Karpas-422 (cell line): ENCODE measurements at regions not wholly inside any gene's neighbourhood (a gene's known extent, or its start where the extent isn't known, plus 50 kb on each side); places are given as distances from the start of the nearest gene placed in this dataset.

Experiments
- DNase-seq: peaks from one replicate; pipeline ENCODE4 v3.0.0-alpha.2; 2015
- H2AFZ ChIP-seq: fragments of 200-600 bp; sonication (generic); 2 replicates; pipeline ENCODE4 v1.6.1; 2014; ENCODE audit warnings: antibody characterized with exemption, low read length, mixed read lengths
- H3K27ac ChIP-seq: fragments of 200-600 bp; sonication (generic); 2 replicates; pipeline ENCODE4 v1.5.1; 2014; ENCODE audit warnings: mild to moderate bottlenecking, low read length, moderate library complexity
- H3K27me3 ChIP-seq: fragments of 200-600 bp; sonication (generic); 2 replicates; pipeline ENCODE4 v1.6.1; 2014; ENCODE audit warnings: low read length, mixed read lengths
- H3K36me3 ChIP-seq: fragments of 200-600 bp; sonication (generic); 2 replicates; pipeline ENCODE4 v1.6.1; 2014; ENCODE audit warnings: low read length, mixed read lengths; ENCODE audit not compliant: insufficient read depth
- H3K4me1 ChIP-seq: fragments of 200-600 bp; sonication (generic); 2 replicates; pipeline ENCODE4 v1.6.1; 2014; ENCODE audit warnings: mild to moderate bottlenecking, low read length, mixed read lengths
- H3K4me2 ChIP-seq: fragments of 200-600 bp; sonication (generic); 2 replicates; pipeline ENCODE4 v1.6.1; 2014; ENCODE audit warnings: low read length, low read depth, mild to moderate bottlenecking; ENCODE audit not compliant: poor library complexity, severe bottlenecking
- H3K4me3 ChIP-seq: fragments of 200-600 bp; sonication (generic); 2 replicates; pipeline ENCODE4 v1.5.1; 2014; ENCODE audit warnings: mild to moderate bottlenecking, antibody characterized with exemption, low read length, mixed read lengths
- H3K79me2 ChIP-seq: fragments of 200-600 bp; sonication (generic); 2 replicates; pipeline ENCODE4 v1.6.1; 2014; ENCODE audit warnings: mild to moderate bottlenecking, low read length, mixed read lengths
- H3K9ac ChIP-seq: fragments of 200-600 bp; sonication (generic); 2 replicates; pipeline ENCODE4 v1.6.0; 2014; ENCODE audit warnings: low read length
- H3K9me2 ChIP-seq: fragments of 200-600 bp; sonication (generic), shearing (Covaris generic); replicated peaks from 2 replicates; pipeline ENCODE4 v1.6.0; 2014; ENCODE audit warnings: mild to moderate bottlenecking, low read length, moderate library complexity; ENCODE audit not compliant: insufficient read depth
- H3K9me3 ChIP-seq: fragments of 300-700, 200-600 bp; sonication (generic); 2 replicates; pipeline ENCODE4 v1.6.1; 2014; ENCODE audit warnings: low read length, mixed read lengths
- H4K20me1 ChIP-seq: fragments of 200-600 bp; sonication (generic); 2 replicates; pipeline ENCODE4 v1.6.1; 2014; ENCODE audit warnings: mild to moderate bottlenecking, antibody characterized with exemption, low read length, low read depth; ENCODE audit not compliant: insufficient read depth

- Histone ChIP-seq H3K27ac (no peak overlapping the region), H3K9me2 (no peaks in the 10 kb centered on the region), H2AFZ (no peak overlapping the region), H3K9ac (no peak overlapping the region), H3K4me2 (no peak overlapping the region), H3K79me2 (no peaks in the 10 kb centered on the region), H3K4me3 (no peak overlapping the region), H3K4me1 (peaks cover 6% of the 10 kb centered on the region), H3K27me3 (no peaks in the 10 kb centered on the region), H4K20me1 (no peaks in the 10 kb centered on the region), H3K9me3 (no peaks in the 10 kb centered on the region), H3K36me3 (no peaks in the 10 kb centered on the region)
- DNase-seq = no peak
These were observed 89.1 kb upstream of the KLHL13 start for GRCh38 chrX:118205421-118206395.

GRCh38 chrX:118207831-118208453 lies 91.3 kb upstream of the KLHL13 start:
- H3K27me3 ChIP-seq = no peaks in the 10 kb centered on the region
- H3K27ac ChIP-seq = no peak overlapping the region
- H3K79me2 ChIP-seq = no peaks in the 10 kb centered on the region

GRCh38 chrX:118208481-118208880 lies 91.9 kb upstream of the KLHL13 start:
- no peak for DNase-seq
- Histone ChIP-seq H3K27me3 (no peaks in the 10 kb centered on the region), H3K9ac (no peak overlapping the region), H3K9me3 (no peaks in the 10 kb centered on the region), H3K4me2 (no peak overlapping the region), H2AFZ (no peak overlapping the region), H3K9me2 (no peaks in the 10 kb centered on the region), H3K4me3 (no peak overlapping the region), H4K20me1 (no peaks in the 10 kb centered on the region), H3K36me3 (no peaks in the 10 kb centered on the region), H3K27ac (no peak overlapping the region), H3K4me1 (peaks cover 33% of the 10 kb centered on the region), H3K79me2 (no peaks in the 10 kb centered on the region)

More at GRCh38 chrX:118207831-118208453, 91.3 kb upstream of the KLHL13 start:
- Histone ChIP-seq H3K4me2 (no peak overlapping the region), H3K4me1 (peaks cover 28% of the 10 kb centered on the region), H3K9ac (no peak overlapping the region), H3K9me2 (no peaks in the 10 kb centered on the region), H3K4me3 (no peak overlapping the region), H3K36me3 (no peaks in the 10 kb centered on the region), H2AFZ (no peak overlapping the region), H4K20me1 (no peaks in the 10 kb centered on the region), H3K9me3 (no peaks in the 10 kb centered on the region)
- DNase-seq = no peak

- Histone ChIP-seq H3K9ac (peak overlapping the region; percentile 78), H3K36me3 (no peaks in the 10 kb centered on the region), H3K79me2 (no peaks in the 10 kb centered on the region), H2AFZ (peak overlapping the region; percentile 64; the same call in 1 of the 2 replicates), H3K27ac (peak overlapping the region; percentile 100), H3K4me1 (peaks cover 58% of the 10 kb centered on the region), H3K27me3 (no peaks in the 10 kb centered on the region), H3K9me2 (no peaks in the 10 kb centered on the region), H3K9me3 (no peaks in the 10 kb centered on the region), H3K4me2 (peak overlapping the region; percentile 97), H3K4me3 (peak overlapping the region; percentile 69), H4K20me1 (no peaks in the 10 kb centered on the region)
- peak; percentile 90 for DNase-seq
These were observed 95.5 kb upstream of the KLHL13 start for GRCh38 chrX:118211891-118212816.

- Histone ChIP-seq H4K20me1 (no peaks in the 10 kb centered on the region), H3K9me2 (no peaks in the 10 kb centered on the region), H3K4me3 (peak overlapping the region; percentile 69), H3K9me3 (no peaks in the 10 kb centered on the region), H3K27ac (peak overlapping the region; percentile 100), H3K79me2 (no peaks in the 10 kb centered on the region), H3K36me3 (no peaks in the 10 kb centered on the region), H3K4me2 (peak overlapping the region; percentile 97), H3K4me1 (peaks cover 58% of the 10 kb centered on the region), H3K9ac (peak overlapping the region; percentile 78), H2AFZ (0 out of 2 replicates have a peak overlapping the region, but pooled peaks have one; percentile 64), H3K27me3 (no peaks in the 10 kb centered on the region)
- DNase-seq = peak; percentile 79
These were observed 96.2 kb upstream of the KLHL13 start for GRCh38 chrX:118212817-118213183.

GRCh38 chrX:118215346-118215745 lies 98.7 kb upstream of the KLHL13 start:
- DNase-seq = no peak

GRCh38 chrX:118216087-118216486 lies 99.5 kb upstream of the KLHL13 start:
- no peaks in the 10 kb centered on the region for H3K27me3 ChIP-seq
- no peak overlapping the region for H3K27ac ChIP-seq
- H3K9ac ChIP-seq = no peak overlapping the region
- H3K4me1 ChIP-seq = peaks cover 51% of the 10 kb centered on the region
- H3K4me3 ChIP-seq = no peak overlapping the region
- no peaks in the 10 kb centered on the region for H3K36me3 ChIP-seq
- H3K4me2 ChIP-seq = no peak overlapping the region
- no peak overlapping the region for H2AFZ ChIP-seq
- H4K20me1 ChIP-seq = no peaks in the 10 kb centered on the region
- H3K9me3 ChIP-seq = no peaks in the 10 kb centered on the region
- H3K79me2 ChIP-seq = no peaks in the 10 kb centered on the region
- DNase-seq = no peak
- H3K9me2 ChIP-seq = no peaks in the 10 kb centered on the region

More at GRCh38 chrX:118215346-118215745, 98.7 kb upstream of the KLHL13 start:
- no peak overlapping the region for H3K4me3 ChIP-seq
- H3K4me1 ChIP-seq = peaks cover 56% of the 10 kb centered on the region
- H4K20me1 ChIP-seq = no peaks in the 10 kb centered on the region
- no peak overlapping the region for H3K9ac ChIP-seq
- no peaks in the 10 kb centered on the region for H3K27me3 ChIP-seq
- no peaks in the 10 kb centered on the region for H3K36me3 ChIP-seq
- H3K79me2 ChIP-seq = no peaks in the 10 kb centered on the region
- peak overlapping the region; percentile 32; the same call in 1 of the 2 replicates for H2AFZ ChIP-seq
- H3K9me3 ChIP-seq = no peaks in the 10 kb centered on the region
- H3K27ac ChIP-seq = no peak overlapping the region
- no peak overlapping the region for H3K4me2 ChIP-seq
- H3K9me2 ChIP-seq = no peaks in the 10 kb centered on the region
